SH-SY5Y (cell line): ENCODE measurements at regions not wholly inside any gene's neighbourhood (a gene's known extent, or its start where the extent isn't known, plus 50 kb on each side); places are given as distances from the start of the nearest gene placed in this dataset.

ENCODE experiments used
- GATA2 ChIP-seq: IDR thresholded peaks from 2 replicates; pipeline ENCODE4 v1.6.1; 2011; ENCODE audit warnings: mild to moderate bottlenecking, low read depth, low read length
- GATA3 ChIP-seq: IDR thresholded peaks from 2 replicates; pipeline ENCODE4 v1.6.1; 2011; ENCODE audit warnings: low read depth, mild to moderate bottlenecking, low read length, moderate library complexity

GRCh38 chr3:70647094-70647493 is 334.7 kb upstream of the MDFIC2 start:
- no peak for TF ChIP-seq GATA2
- no peak for TF ChIP-seq GATA3
